Superior temporal gyrus (tissue), 1 donor: ENCODE measurements at regions not wholly inside any gene's neighbourhood (a gene's known extent, or its start where the extent isn't known, plus 50 kb on each side); places are given as distances from the start of the nearest gene placed in this dataset.
A peak's percentile ranks its signal among the peaks of the same experiment; 100 is the strongest.

Experiments used
- DNase-seq: peaks from one replicate; pipeline ENCODE4 v3.0.0-alpha.2; 2016; ENCODE audit errors: extremely low spot score

GRCh38 chrX:39541881-39542280 lies 555.9 kb downstream of the BCOR start:
- no peak for DNase-seq

- DNase-seq = no peak
Measured at GRCh38 chrX:39542316-39542715, 555.4 kb downstream of the BCOR start.

GRCh38 chrX:39550795-39551361 lies 546.9 kb downstream of the BCOR start:
- no peak for DNase-seq

- no peak for DNase-seq
Measured at GRCh38 chrX:39551762-39552161, 546.0 kb downstream of the BCOR start.

- DNase-seq = no peak
Measured at GRCh38 chrX:39555431-39555830, 542.3 kb downstream of the BCOR start.

- DNase-seq = no peak
Measured at GRCh38 chrX:39556056-39556455, 541.7 kb downstream of the BCOR start.

- no peak for DNase-seq
Measured at GRCh38 chrX:39559229-39559628, 538.5 kb downstream of the BCOR start.

GRCh38 chrX:39560271-39560670 lies 537.5 kb downstream of the BCOR start:
- peak; percentile 23 for DNase-seq

GRCh38 chrX:39563178-39563577 lies 534.6 kb downstream of the BCOR start:
- DNase-seq = no peak

- no peak for DNase-seq
Measured at GRCh38 chrX:39564751-39565150, 533.0 kb downstream of the BCOR start.

- no peak for DNase-seq
Measured at GRCh38 chrX:39574178-39574577, 523.6 kb downstream of the BCOR start.

GRCh38 chrX:39576041-39576872 lies 521.5 kb downstream of the BCOR start:
- peak; percentile 33 for DNase-seq

- no peak for DNase-seq
Measured at GRCh38 chrX:39577206-39577984, 520.4 kb downstream of the BCOR start.

- DNase-seq = no peak
Measured at GRCh38 chrX:39577985-39578869, 519.5 kb downstream of the BCOR start.

- no peak for DNase-seq
Measured at GRCh38 chrX:39580043-39580442, 517.7 kb downstream of the BCOR start.

- DNase-seq = no peak
Measured at GRCh38 chrX:39581411-39581810, 516.3 kb downstream of the BCOR start.

- no peak for DNase-seq
Measured at GRCh38 chrX:39582091-39582490, 515.7 kb downstream of the BCOR start.

GRCh38 chrX:39582976-39583375 lies 514.8 kb downstream of the BCOR start:
- no peak for DNase-seq

- no peak for DNase-seq
Measured at GRCh38 chrX:39585808-39586207, 511.9 kb downstream of the BCOR start.

GRCh38 chrX:39586359-39586758 lies 511.4 kb downstream of the BCOR start:
- no peak for DNase-seq

GRCh38 chrX:39591099-39591498 lies 506.7 kb downstream of the BCOR start:
- no peak for DNase-seq

- DNase-seq = peak; percentile 26
Measured at GRCh38 chrX:39592776-39593175, 505.0 kb downstream of the BCOR start.
